Neural cell (in vitro differentiated cells): ENCODE measurements at regions not wholly inside any gene's neighbourhood (a gene's known extent, or its start where the extent isn't known, plus 50 kb on each side); places are given as distances from the start of the nearest gene placed in this dataset.

ENCODE experiments used
- H2AFZ ChIP-seq: fragments of 200-600, 300-800 bp; sonication (generic), shearing (Covaris generic); 2 replicates; pipeline ENCODE4 v1.6.0; 2014; ENCODE audit warnings: low read depth, mild to moderate bottlenecking, antibody characterized with exemption, low read length, moderate library complexity
- H3F3A ChIP-seq: fragments of 200-600 bp; shearing (Covaris generic); 2 replicates; pipeline ENCODE4 v1.6.1; 2016; ENCODE audit warnings: mild to moderate bottlenecking, moderate library complexity, mixed read lengths, antibody characterized with exemption, low read length; ENCODE audit not compliant: insufficient read depth, poor library complexity, severe bottlenecking
- H3K27ac ChIP-seq: fragments of 200-600, 300-800 bp; sonication (generic), shearing (Covaris generic); 2 replicates; pipeline ENCODE4 v1.5.1; 2014; ENCODE audit warnings: mild to moderate bottlenecking, low read length, moderate library complexity
- H3K27me3 ChIP-seq: fragments of 300-800, 200-600 bp; sonication (generic), shearing (Covaris generic); 2 replicates; pipeline ENCODE4 v1.6.0; 2014; ENCODE audit warnings: mild to moderate bottlenecking, low read depth, low read length, moderate library complexity; ENCODE audit not compliant: insufficient read depth
- H3K36me3 ChIP-seq: fragments of 300-800, 200-600 bp; sonication (generic), shearing (Covaris generic); 2 replicates; pipeline ENCODE4 v1.5.1; 2014; ENCODE audit warnings: mild to moderate bottlenecking, antibody characterized with exemption, low read length, moderate library complexity; ENCODE audit not compliant: insufficient read depth
- H3K4me2 ChIP-seq: fragments of 300-800, 200-600 bp; sonication (generic), shearing (Covaris generic); 2 replicates; pipeline ENCODE4 v1.6.0; 2014; ENCODE audit warnings: mild to moderate bottlenecking, low read length
- H3K4me3 ChIP-seq: fragments of 300-800, 200-600 bp; sonication (generic), shearing (Covaris generic); 2 replicates; pipeline ENCODE4 v1.5.1; 2014; ENCODE audit warnings: mild to moderate bottlenecking, low read length, moderate library complexity
- H3K79me2 ChIP-seq: fragments of 200-600 bp; shearing (Covaris generic); replicated peaks from 2 replicates; pipeline ENCODE4 v1.6.0; 2014; ENCODE audit warnings: mild to moderate bottlenecking, low read length, moderate library complexity; ENCODE audit not compliant: insufficient read depth
- H3K9ac ChIP-seq: fragments of 300-800, 200-600 bp; sonication (generic), shearing (Covaris generic); 2 replicates; pipeline ENCODE4 v1.6.1; 2016; ENCODE audit warnings: mild to moderate bottlenecking, low read length, mixed read lengths
- H3K9me2 ChIP-seq: fragments of 200-600 bp; shearing (Covaris generic); 2 replicates; pipeline ENCODE4 v1.6.1; 2016; ENCODE audit warnings: mild to moderate bottlenecking, low read length, mixed read lengths; ENCODE audit not compliant: insufficient read depth
- H3K9me3 ChIP-seq: fragments of 200-600, 300-800 bp; sonication (generic), shearing (Covaris generic); 2 replicates; pipeline ENCODE4 v1.6.1; 2016; ENCODE audit warnings: mild to moderate bottlenecking, mixed run types, low read length, moderate library complexity, mixed read lengths
- H4K20me1 ChIP-seq: fragments of 200-600 bp; shearing (Covaris generic); 2 replicates; pipeline ENCODE4 v1.6.1; 2016; ENCODE audit warnings: mild to moderate bottlenecking, mixed run types; ENCODE audit not compliant: insufficient read depth
- CTCF ChIP-seq: fragments of 450-650 bp; IDR thresholded peaks from 2 replicates; pipeline ENCODE4 v1.5.1; 2014; ENCODE audit warnings: antibody characterized with exemption, mild to moderate bottlenecking, moderate library complexity; ENCODE audit not compliant: poor library complexity, severe bottlenecking
- EP300 ChIP-seq: fragments of 450-650 bp; conservative IDR thresholded peaks from 2 replicates; pipeline ENCODE4 v1.6.1; 2014; ENCODE audit warnings: antibody characterized with exemption, mild to moderate bottlenecking, moderate library complexity; ENCODE audit not compliant: poor library complexity, severe bottlenecking
- EZH2 ChIP-seq: fragments of 200-600, 300-800 bp; shearing (Covaris generic), sonication (generic); IDR thresholded peaks from 2 replicates; pipeline ENCODE4 v1.6.1; 2014; ENCODE audit warnings: antibody characterized with exemption, low read length, borderline replicate concordance, mild to moderate bottlenecking; ENCODE audit not compliant: insufficient read depth, poor library complexity, severe bottlenecking
- MXI1 ChIP-seq: fragments of 450-650 bp; conservative IDR thresholded peaks from 2 replicates; pipeline ENCODE4 v1.6.1; 2014; ENCODE audit warnings: antibody characterized with exemption, mild to moderate bottlenecking; ENCODE audit not compliant: poor library complexity, severe bottlenecking
- POLR2AphosphoS5 ChIP-seq: IDR thresholded peaks from 2 replicates; pipeline ENCODE4 v1.6.1; 2012
- RAD21 ChIP-seq: fragments of 450-650 bp; conservative IDR thresholded peaks from 2 replicates; pipeline ENCODE4 v1.6.1; 2014; ENCODE audit warnings: antibody characterized with exemption, mild to moderate bottlenecking, moderate library complexity
- REST ChIP-seq: IDR thresholded peaks from 2 replicates; pipeline ENCODE4 v1.6.1; 2012; ENCODE audit warnings: borderline replicate concordance
- SMC3 ChIP-seq: fragments of 450-650 bp; conservative IDR thresholded peaks from 2 replicates; pipeline ENCODE4 v1.6.1; 2014; ENCODE audit warnings: antibody characterized with exemption, mild to moderate bottlenecking, moderate library complexity; ENCODE audit not compliant: poor library complexity
- TAF1 ChIP-seq: IDR thresholded peaks from 2 replicates; pipeline ENCODE4 v1.6.1; 2012; ENCODE audit warnings: low read depth

GRCh38 chr1:195866091-195866780 is 742.0 kb downstream of the KCNT2 start:
- Histone ChIP-seq H3K4me3 (no peak overlapping the region), H3K27me3 (no peaks in the 10 kb centered on the region), H3K9me2 (no peaks in the 10 kb centered on the region), H3K79me2 (no peaks in the 10 kb centered on the region), H3F3A (no peaks in the 10 kb centered on the region), H3K36me3 (no peaks in the 10 kb centered on the region), H3K9ac (no peak overlapping the region), H2AFZ (no peak overlapping the region), H3K4me2 (no peak overlapping the region), H4K20me1 (no peaks in the 10 kb centered on the region), H3K27ac (no peak overlapping the region), H3K9me3 (no peaks in the 10 kb centered on the region)
- TF ChIP-seq REST (no peak), EP300 (no peak), POLR2AphosphoS5 (no peak), SMC3 (no peak), RAD21 (no peak), TAF1 (no peak), CTCF (no peak), EZH2 (no peak), MXI1 (no peak)

GRCh38 chr1:195851804-195852203 is 756.4 kb downstream of the KCNT2 start:
- no peaks in the 10 kb centered on the region for H3K36me3 ChIP-seq
- no peaks in the 10 kb centered on the region for H3K9me3 ChIP-seq
- no peaks in the 10 kb centered on the region for H4K20me1 ChIP-seq
- no peaks in the 10 kb centered on the region for H3K27me3 ChIP-seq
- no peak overlapping the region for H3K4me3 ChIP-seq
- H3K9ac ChIP-seq, result no peak overlapping the region
- H3K4me2 ChIP-seq, result no peak overlapping the region
- no peak overlapping the region for H3K27ac ChIP-seq
- H2AFZ ChIP-seq, result no peak overlapping the region
- H3K9me2 ChIP-seq, result no peaks in the 10 kb centered on the region
- H3K79me2 ChIP-seq, result no peaks in the 10 kb centered on the region
- no peak for TF ChIP-seq TAF1
- no peak for TF ChIP-seq REST
- TF ChIP-seq EZH2, result no peak
- no peak for TF ChIP-seq POLR2AphosphoS5
- TF ChIP-seq RAD21, result no peak
- TF ChIP-seq EP300, result no peak
- TF ChIP-seq SMC3, result no peak
- no peak for TF ChIP-seq MXI1
- no peak for TF ChIP-seq CTCF
- no peaks in the 10 kb centered on the region for H3F3A ChIP-seq
